Loucy (cell line): ENCODE measurements at regions not wholly inside any gene's neighbourhood (a gene's known extent, or its start where the extent isn't known, plus 50 kb on each side); places are given as distances from the start of the nearest gene placed in this dataset.

Experiments
- H2AFZ ChIP-seq: fragments of 200-600 bp; sonication (generic); 2 replicates; pipeline ENCODE4 v1.6.0; 2016; ENCODE audit warnings: antibody characterized with exemption, mild to moderate bottlenecking, low read length, moderate library complexity
- H3F3A ChIP-seq: fragments of 200-600 bp; 2 replicates; pipeline ENCODE4 v1.6.0; 2016; ENCODE audit warnings: antibody characterized with exemption, low read depth, mild to moderate bottlenecking
- H3K27me3 ChIP-seq: fragments of 200-600 bp; sonication (generic); 2 replicates; pipeline ENCODE4 v1.6.1; 2014; ENCODE audit warnings: low read length, mild to moderate bottlenecking; ENCODE audit not compliant: insufficient read depth, poor library complexity, severe bottlenecking
- H3K36me3 ChIP-seq: fragments of 200-600 bp; sonication (generic); 2 replicates; pipeline ENCODE4 v1.6.1; 2016; ENCODE audit warnings: low read length; ENCODE audit not compliant: insufficient read depth
- H3K4me1 ChIP-seq: fragments of 200-600 bp; sonication (generic); 2 replicates; pipeline ENCODE4 v1.5.1; 2014; ENCODE audit warnings: low read length, mild to moderate bottlenecking; ENCODE audit not compliant: insufficient read depth, poor library complexity, severe bottlenecking
- H3K4me2 ChIP-seq: fragments of 200-600 bp; sonication (generic); 2 replicates; pipeline ENCODE4 v1.6.0; 2014; ENCODE audit warnings: antibody characterized with exemption, low read length, low read depth, mild to moderate bottlenecking; ENCODE audit not compliant: poor library complexity, severe bottlenecking
- H3K4me3 ChIP-seq: fragments of 200-600 bp; sonication (generic); 2 replicates; pipeline ENCODE4 v1.5.1; 2014; ENCODE audit warnings: low read length, mild to moderate bottlenecking, mixed read lengths; ENCODE audit not compliant: poor library complexity, severe bottlenecking
- H3K79me2 ChIP-seq: fragments of 200-600 bp; sonication (generic); 2 replicates; pipeline ENCODE4 v1.6.1; 2014; ENCODE audit warnings: low read length; ENCODE audit not compliant: insufficient read depth
- H3K9ac ChIP-seq: fragments of 200-600 bp; sonication (generic); 2 replicates; pipeline ENCODE4 v1.6.0; 2014; ENCODE audit warnings: mild to moderate bottlenecking, low read depth, low read length, moderate library complexity; ENCODE audit not compliant: poor library complexity, severe bottlenecking
- H3K9me2 ChIP-seq: fragments of 200-600 bp; sonication (generic); replicated peaks from 2 replicates; pipeline ENCODE4 v1.6.1; 2016; ENCODE audit warnings: low read depth, low read length, mixed read lengths
- H3K9me3 ChIP-seq: fragments of 200-600 bp; sonication (generic); 2 replicates; pipeline ENCODE4 v1.6.1; 2014; ENCODE audit warnings: mild to moderate bottlenecking, antibody characterized with exemption, low read length, low read depth; ENCODE audit not compliant: insufficient read depth
- H4K20me1 ChIP-seq: fragments of 200-600 bp; sonication (generic); 2 replicates; pipeline ENCODE4 v1.6.0; 2014; ENCODE audit warnings: antibody characterized with exemption, low read length, mild to moderate bottlenecking; ENCODE audit not compliant: insufficient read depth, poor library complexity, severe bottlenecking
- CTCF ChIP-seq: fragments of 200-600 bp; sonication (generic); conservative IDR thresholded peaks from 2 replicates; pipeline ENCODE4 v1.5.1; 2014; ENCODE audit warnings: mild to moderate bottlenecking, antibody characterized with exemption, low read length
- EZH2phosphoT487 ChIP-seq: fragments of 200-600 bp; IDR thresholded peaks from 2 replicates; pipeline ENCODE4 v1.6.1; 2018; ENCODE audit warnings: antibody characterized with exemption, mild to moderate bottlenecking, moderate library complexity, borderline replicate concordance

GRCh38 chr14:44863271-44863670, 98.5 kb downstream of the KLHL28 start:
- no peaks in the 10 kb centered on the region for H3K9me2 ChIP-seq
- TF ChIP-seq EZH2phosphoT487 (no peak), CTCF (no peak)
- no peaks in the 10 kb centered on the region for H4K20me1 ChIP-seq
- no peaks in the 10 kb centered on the region for H3K79me2 ChIP-seq
- no peaks in the 10 kb centered on the region for H3K27me3 ChIP-seq
- H3K4me1 ChIP-seq = peaks cover 9% of the 10 kb centered on the region
- no peaks in the 10 kb centered on the region for H3F3A ChIP-seq
- H3K4me3 ChIP-seq = no peak overlapping the region
- H3K4me2 ChIP-seq = no peak overlapping the region
- no peaks in the 10 kb centered on the region for H3K36me3 ChIP-seq
- no peak overlapping the region for H3K9ac ChIP-seq
- no peaks in the 10 kb centered on the region for H3K9me3 ChIP-seq
- no peak overlapping the region for H2AFZ ChIP-seq

DNA sequence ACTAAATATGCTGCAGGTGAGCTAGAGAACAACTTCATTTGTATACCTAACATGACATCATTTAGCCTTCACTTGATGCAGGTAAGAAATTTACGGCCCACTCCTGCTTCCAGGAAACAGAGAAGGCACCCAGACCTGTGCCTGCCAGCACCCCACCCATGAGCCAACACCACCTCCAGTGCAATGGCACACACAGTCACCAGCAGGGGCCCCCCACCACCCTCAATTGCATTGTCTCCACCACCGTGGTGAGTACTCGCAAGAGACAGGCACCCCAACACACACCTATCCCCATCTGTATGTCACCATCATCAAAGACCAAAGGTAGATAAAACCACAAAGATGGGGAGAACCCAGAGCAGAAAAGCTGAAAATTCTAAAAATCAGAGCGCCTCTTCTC, 107.6 kb downstream of the KLHL28 start:
- Histone ChIP-seq H3K4me1 (no peaks in the 10 kb centered on the region), H4K20me1 (no peaks in the 10 kb centered on the region)

GRCh38 chr14:44847526-44848309, 114.0 kb downstream of the KLHL28 start:
- no peaks in the 10 kb centered on the region for H3F3A ChIP-seq
- H3K27me3 ChIP-seq = no peaks in the 10 kb centered on the region
- no peak overlapping the region for H3K9ac ChIP-seq
- H3K9me2 ChIP-seq = no peaks in the 10 kb centered on the region
- H3K4me2 ChIP-seq = no peak overlapping the region
- H3K4me1 ChIP-seq = no peaks in the 10 kb centered on the region
- H4K20me1 ChIP-seq = no peaks in the 10 kb centered on the region
- H3K79me2 ChIP-seq = no peaks in the 10 kb centered on the region
- TF ChIP-seq CTCF (no peak), EZH2phosphoT487 (no peak)
- no peak overlapping the region for H3K4me3 ChIP-seq
- no peak overlapping the region for H2AFZ ChIP-seq
- no peaks in the 10 kb centered on the region for H3K36me3 ChIP-seq
- no peaks in the 10 kb centered on the region for H3K9me3 ChIP-seq

More for the DNA sequence above, 107.6 kb downstream of the KLHL28 start:
- Histone ChIP-seq H3K4me2 (no peak overlapping the region), H3F3A (no peaks in the 10 kb centered on the region), H3K4me3 (no peak overlapping the region), H3K27me3 (no peaks in the 10 kb centered on the region), H3K9ac (no peak overlapping the region), H3K9me3 (peaks cover 2% of the 10 kb centered on the region; the same call in 1 of the 2 replicates), H3K36me3 (no peaks in the 10 kb centered on the region), H3K79me2 (no peaks in the 10 kb centered on the region), H3K9me2 (no peaks in the 10 kb centered on the region), H2AFZ (no peak overlapping the region)
- no peak for TF ChIP-seq EZH2phosphoT487
